ENCODE measurements at regions not wholly inside any gene's neighbourhood (a gene's known extent, or its start where the extent isn't known, plus 50 kb on each side); places are given as distances from the start of the nearest gene placed in this dataset.

- Histone ChIP-seq H3K9me3 (ENCODE audit: insufficient read depth, low read depth, low read length) (no peaks in the 10 kb centered on the region), H3K36me3 (ENCODE audit: insufficient read depth, low read length) (no peaks in the 10 kb centered on the region), H4K20me1 (ENCODE audit: insufficient read depth, low read length) (no peaks in the 10 kb centered on the region), H3K4me3 (ENCODE audit: insufficient read depth, low read depth, low read length) (no peak overlapping the region), H3K9ac (ENCODE audit: low read length) (peak overlapping the region; percentile 41), H3K27ac (ENCODE audit: low read depth, low read length) (peak overlapping the region; percentile 76), H3K4me2 (ENCODE audit: low read length) (peak overlapping the region; percentile 48), H2AFZ (ENCODE audit: low read depth, low read length) (no peak overlapping the region), H3K4me1 (ENCODE audit: insufficient read depth, low read length) (peaks cover 33% of the 10 kb centered on the region), H3K79me2 (ENCODE audit: insufficient read depth, low read length) (no peaks in the 10 kb centered on the region), H3K27me3 (ENCODE audit: insufficient read depth, low read length) (no peaks in the 10 kb centered on the region)
- H3K36me3 Mint-ChIP-seq (ENCODE audit: low read depth, unreplicated experiment) = no peaks in the 10 kb centered on the region
- FAIRE-seq (peak; percentile 67), DNase-seq (ENCODE audit: low read depth) (peak; percentile 76)
- peaks cover 40% of the 10 kb centered on the region for H3K4me1 Mint-ChIP-seq (ENCODE audit: low read depth, unreplicated experiment)
- no peaks in the 10 kb centered on the region for H3K27me3 Mint-ChIP-seq (ENCODE audit: low read depth, unreplicated experiment)
- TF ChIP-seq, protein P1, sequence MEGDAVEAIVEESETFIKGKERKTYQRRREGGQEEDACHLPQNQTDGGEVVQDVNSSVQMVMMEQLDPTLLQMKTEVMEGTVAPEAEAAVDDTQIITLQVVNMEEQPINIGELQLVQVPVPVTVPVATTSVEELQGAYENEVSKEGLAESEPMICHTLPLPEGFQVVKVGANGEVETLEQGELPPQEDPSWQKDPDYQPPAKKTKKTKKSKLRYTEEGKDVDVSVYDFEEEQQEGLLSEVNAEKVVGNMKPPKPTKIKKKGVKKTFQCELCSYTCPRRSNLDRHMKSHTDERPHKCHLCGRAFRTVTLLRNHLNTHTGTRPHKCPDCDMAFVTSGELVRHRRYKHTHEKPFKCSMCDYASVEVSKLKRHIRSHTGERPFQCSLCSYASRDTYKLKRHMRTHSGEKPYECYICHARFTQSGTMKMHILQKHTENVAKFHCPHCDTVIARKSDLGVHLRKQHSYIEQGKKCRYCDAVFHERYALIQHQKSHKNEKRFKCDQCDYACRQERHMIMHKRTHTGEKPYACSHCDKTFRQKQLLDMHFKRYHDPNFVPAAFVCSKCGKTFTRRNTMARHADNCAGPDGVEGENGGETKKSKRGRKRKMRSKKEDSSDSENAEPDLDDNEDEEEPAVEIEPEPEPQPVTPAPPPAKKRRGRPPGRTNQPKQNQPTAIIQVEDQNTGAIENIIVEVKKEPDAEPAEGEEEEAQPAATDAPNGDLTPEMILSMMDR (IDR thresholded peaks at IDR 0.05; ENCODE audit: insufficient read depth, low read depth, low read length) = no peak
- TF ChIP-seq EZH2 (IDR thresholded peaks at IDR 0.05; ENCODE audit: insufficient read depth, low read length) = no peak
- H3K4me3 Mint-ChIP-seq (ENCODE audit: unreplicated experiment) = no peak overlapping the region
- H3K27ac Mint-ChIP-seq (ENCODE audit: unreplicated experiment) = peak overlapping the region; percentile 95
- H3K9me3 Mint-ChIP-seq (ENCODE audit: unreplicated experiment) = no peaks in the 10 kb centered on the region
Measured at GRCh38 chr12:43292699-43293098, 259.3 kb downstream of the ADAMTS20 start.

- Mint-ChIP-seq H3K27ac (ENCODE audit: unreplicated experiment) (peak overlapping the region; percentile 42), H3K4me1 (ENCODE audit: low read depth, unreplicated experiment) (peaks cover 41% of the 10 kb centered on the region), H3K27me3 (ENCODE audit: low read depth, unreplicated experiment) (no peaks in the 10 kb centered on the region), H3K4me3 (ENCODE audit: unreplicated experiment) (no peak overlapping the region), H3K36me3 (ENCODE audit: low read depth, unreplicated experiment) (no peaks in the 10 kb centered on the region), H3K9me3 (ENCODE audit: unreplicated experiment) (no peaks in the 10 kb centered on the region)
- no peak overlapping the region for H3K4me3 ChIP-seq (ENCODE audit: insufficient read depth, low read depth, low read length)
- H3K36me3 ChIP-seq (ENCODE audit: insufficient read depth, low read length) = no peaks in the 10 kb centered on the region
- H3K9me3 ChIP-seq (ENCODE audit: insufficient read depth, low read depth, low read length) = no peaks in the 10 kb centered on the region
- H3K27ac ChIP-seq (ENCODE audit: low read depth, low read length) = peak overlapping the region; percentile 76
- FAIRE-seq = peak; percentile 60
- H3K4me2 ChIP-seq (ENCODE audit: low read length) = peak overlapping the region; percentile 13
- H3K4me1 ChIP-seq (ENCODE audit: insufficient read depth, low read length) = peaks cover 33% of the 10 kb centered on the region
- H3K9ac ChIP-seq (ENCODE audit: low read length) = peak overlapping the region; percentile 42
- peak; percentile 91 for DNase-seq (ENCODE audit: low read depth)
- no peaks in the 10 kb centered on the region for H3K79me2 ChIP-seq (ENCODE audit: insufficient read depth, low read length)
- no peaks in the 10 kb centered on the region for H4K20me1 ChIP-seq (ENCODE audit: insufficient read depth, low read length)
- no peak for TF ChIP-seq EZH2 (IDR thresholded peaks at IDR 0.05; ENCODE audit: insufficient read depth, low read length)
- TF ChIP-seq, protein P1 (IDR thresholded peaks at IDR 0.05; ENCODE audit: insufficient read depth, low read depth, low read length) = no peak
- no peak overlapping the region for H2AFZ ChIP-seq (ENCODE audit: low read depth, low read length)
- no peaks in the 10 kb centered on the region for H3K27me3 ChIP-seq (ENCODE audit: insufficient read depth, low read length)
Measured at GRCh38 chr12:43291516-43291915, 260.5 kb downstream of the ADAMTS20 start.

GRCh38 chr12:43290836-43291235 is 261.2 kb downstream of the ADAMTS20 start:
- Histone ChIP-seq H3K4me3 (ENCODE audit: insufficient read depth, low read depth, low read length) (no peak overlapping the region), H3K4me1 (ENCODE audit: insufficient read depth, low read length) (peaks cover 35% of the 10 kb centered on the region), H3K9ac (ENCODE audit: low read length) (peak overlapping the region; percentile 42), H4K20me1 (ENCODE audit: insufficient read depth, low read length) (no peaks in the 10 kb centered on the region), H3K79me2 (ENCODE audit: insufficient read depth, low read length) (no peaks in the 10 kb centered on the region), H3K27ac (ENCODE audit: low read depth, low read length) (peak overlapping the region; percentile 72), H3K4me2 (ENCODE audit: low read length) (no peak overlapping the region), H3K36me3 (ENCODE audit: insufficient read depth, low read length) (no peaks in the 10 kb centered on the region), H2AFZ (ENCODE audit: low read depth, low read length) (no peak overlapping the region), H3K9me3 (ENCODE audit: insufficient read depth, low read depth, low read length) (no peaks in the 10 kb centered on the region), H3K27me3 (ENCODE audit: insufficient read depth, low read length) (no peaks in the 10 kb centered on the region)
- DNase-seq (ENCODE audit: low read depth) (no peak), FAIRE-seq (no peak)
- H3K36me3 Mint-ChIP-seq (ENCODE audit: low read depth, unreplicated experiment) = no peaks in the 10 kb centered on the region
- H3K4me1 Mint-ChIP-seq (ENCODE audit: low read depth, unreplicated experiment) = peaks cover 41% of the 10 kb centered on the region
- TF ChIP-seq EZH2 (IDR thresholded peaks at IDR 0.05; ENCODE audit: insufficient read depth, low read length) = no peak
- TF ChIP-seq, protein P1 (IDR thresholded peaks at IDR 0.05; ENCODE audit: insufficient read depth, low read depth, low read length) = no peak
- no peaks in the 10 kb centered on the region for H3K9me3 Mint-ChIP-seq (ENCODE audit: unreplicated experiment)
- peak overlapping the region; percentile 45 for H3K4me3 Mint-ChIP-seq (ENCODE audit: unreplicated experiment)
- H3K27me3 Mint-ChIP-seq (ENCODE audit: low read depth, unreplicated experiment) = no peaks in the 10 kb centered on the region
- peak overlapping the region; percentile 42 for H3K27ac Mint-ChIP-seq (ENCODE audit: unreplicated experiment)
